Activated CD8-positive, alpha-beta memory T cell treated with anti-CD3 and anti-CD28 coated beads, Interleukin-2, amount 50 U/mL, for 48 hours (primary cell): ENCODE measurements at regions not wholly inside any gene's neighbourhood (a gene's known extent, or its start where the extent isn't known, plus 50 kb on each side); places are given as distances from the start of the nearest gene placed in this dataset.
"Not testable (repeated sequence)": the region's sequence is repeated elsewhere in the genome, so short reads cannot be mapped to it uniquely, and the experiment has no call there.

Source experiments
- DNase-seq: peaks from one replicate; pipeline ENCODE4 v3.0.0-alpha.2; 2020

DNA sequence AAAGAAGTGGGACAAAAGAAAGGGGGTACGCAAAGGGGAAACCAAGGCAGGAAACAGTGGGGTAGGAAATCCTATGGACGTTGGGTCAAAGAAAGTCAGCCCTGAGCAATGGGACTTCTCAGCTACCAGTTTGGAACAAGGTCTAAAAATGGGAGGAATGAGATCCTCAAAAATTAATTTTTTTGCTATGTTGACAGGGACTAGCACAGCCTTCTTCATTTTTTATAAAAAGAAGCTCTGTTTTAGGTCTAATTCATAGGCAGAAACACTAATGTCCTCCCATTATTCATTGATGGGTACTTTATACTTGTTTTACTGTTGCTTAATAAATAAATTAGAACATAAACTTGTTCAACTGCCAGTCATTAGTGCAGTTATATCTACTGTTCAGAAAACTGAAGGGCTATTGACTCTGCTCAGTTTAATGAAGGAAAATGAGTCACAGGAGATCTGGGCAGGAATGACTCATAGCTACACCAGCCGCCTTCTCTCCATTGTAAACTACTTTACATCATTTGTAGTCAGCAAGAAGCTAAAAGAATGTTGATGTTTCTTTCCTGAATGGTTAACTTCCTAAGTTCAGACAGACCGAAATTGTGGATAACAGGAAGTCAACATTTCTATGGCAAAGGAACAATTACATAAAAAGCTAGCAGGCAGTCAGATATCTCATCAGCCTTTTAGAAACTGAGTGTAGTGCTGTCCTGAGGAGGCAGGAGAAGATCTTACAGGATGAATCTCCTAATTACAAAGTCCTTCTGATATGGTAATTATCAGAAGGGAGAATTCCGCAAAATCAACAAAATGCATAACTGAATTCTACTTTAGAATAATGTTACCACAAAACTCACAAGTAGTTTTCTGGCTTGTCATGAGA, 356.4 kb upstream of the PKN2 start:
- DNase-seq: no peak

DNA sequence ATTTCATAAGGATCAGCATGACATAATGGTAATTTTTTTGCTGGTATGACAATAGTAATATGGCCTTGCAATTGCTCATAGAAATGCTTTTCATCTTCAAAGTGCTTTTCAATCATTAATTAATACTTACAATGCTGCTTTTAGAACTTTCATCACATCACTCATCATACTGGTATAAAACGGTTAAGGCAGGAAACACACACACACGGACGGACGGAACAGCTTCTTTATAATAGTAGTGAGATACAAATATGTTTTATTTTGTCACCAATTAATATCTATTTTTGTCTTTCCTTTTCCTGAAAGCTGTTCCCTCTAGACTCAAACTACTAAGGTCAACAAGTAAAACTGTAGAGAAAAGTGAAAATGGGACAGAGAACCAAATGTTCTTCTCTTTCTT, 353.9 kb upstream of the PKN2 start:
- DNase-seq: no peak

DNA sequence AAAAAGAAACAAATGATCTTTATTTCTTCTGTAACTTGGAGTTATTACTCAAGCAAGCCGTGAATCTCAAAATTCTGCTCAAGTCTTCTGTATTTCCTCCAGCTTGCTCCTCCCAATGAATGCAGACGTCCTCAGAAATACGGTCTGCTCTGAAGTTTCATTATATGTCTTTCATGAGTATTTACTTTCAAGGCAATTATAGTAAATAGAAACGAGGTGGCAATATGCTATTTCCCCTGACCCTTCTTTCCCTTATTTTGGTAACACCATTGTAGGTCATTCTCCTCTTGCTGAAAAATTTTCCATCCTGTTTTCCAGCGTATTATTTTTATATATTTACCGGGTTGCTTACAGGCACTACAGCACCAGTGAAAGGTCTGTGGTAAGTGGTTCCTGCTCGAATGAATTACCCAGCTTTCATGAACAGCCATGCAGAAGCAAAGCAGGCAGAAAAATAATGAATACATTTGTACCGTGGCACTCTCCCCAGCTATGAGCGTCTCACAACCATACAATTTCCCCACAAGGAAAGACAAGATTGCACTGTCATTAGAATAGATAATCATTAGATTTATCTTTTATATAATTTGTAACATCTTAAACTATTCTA, 350.9 kb upstream of the PKN2 start:
- no peak for DNase-seq

DNA sequence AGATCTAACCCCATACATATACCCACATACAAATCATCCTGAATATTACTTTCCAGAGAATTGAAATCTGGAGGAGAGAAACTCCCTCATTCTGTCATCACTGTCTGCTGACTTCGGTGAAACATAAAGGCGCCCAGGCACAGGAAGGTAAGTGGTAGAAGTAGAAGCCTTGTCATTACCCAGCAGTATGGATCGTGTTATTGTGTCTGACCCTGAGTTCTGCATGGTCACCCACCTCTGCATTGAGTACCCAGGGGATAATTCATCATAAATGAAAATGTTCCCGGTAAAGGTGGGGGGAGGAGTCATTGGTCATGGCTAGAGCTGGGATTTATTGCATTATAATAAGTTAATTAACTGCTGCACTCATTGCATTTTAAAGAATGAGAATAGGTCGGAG, 342.6 kb upstream of the PKN2 start:
- no peak for DNase-seq

DNA sequence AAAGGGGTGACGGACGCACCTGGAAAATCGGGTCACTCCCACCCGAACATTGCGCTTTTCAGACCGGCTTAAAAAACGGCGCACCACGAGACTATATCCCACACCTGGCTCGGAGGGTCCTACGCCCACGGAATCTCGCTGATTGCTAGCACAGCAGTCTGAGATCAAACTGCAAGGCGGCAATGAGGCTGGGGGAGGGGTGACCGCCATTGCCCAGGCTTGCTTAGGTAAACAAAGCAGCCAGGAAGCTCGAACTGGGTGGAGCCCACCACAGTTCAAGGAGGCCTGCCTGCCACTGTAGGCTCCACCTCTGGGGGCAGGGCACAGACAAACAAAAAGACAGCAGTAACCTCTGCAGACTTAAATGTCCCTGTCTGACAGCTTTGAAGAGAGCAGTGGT, 342.0 kb upstream of the PKN2 start:
- DNase-seq: not testable (repeated sequence)

DNA sequence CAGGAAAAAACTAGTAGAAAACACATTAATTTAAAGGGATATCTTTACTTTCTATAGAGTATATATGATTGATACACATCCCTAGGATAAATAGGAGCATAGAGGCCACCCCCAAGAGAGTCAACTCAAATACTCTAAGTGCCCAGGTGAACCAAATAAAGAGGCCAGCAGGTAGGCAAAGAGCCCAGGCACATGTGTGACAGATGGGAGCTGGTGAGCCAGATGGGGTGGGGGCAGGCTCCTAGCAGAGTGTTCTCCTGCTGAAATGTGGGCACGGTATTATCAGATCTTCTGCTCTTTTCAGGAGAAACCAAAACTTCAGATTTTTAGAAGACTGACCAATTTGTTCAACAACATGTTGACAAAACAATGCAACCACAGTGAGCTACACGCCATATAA, 333.4 kb upstream of the PKN2 start:
- no peak for DNase-seq

DNA sequence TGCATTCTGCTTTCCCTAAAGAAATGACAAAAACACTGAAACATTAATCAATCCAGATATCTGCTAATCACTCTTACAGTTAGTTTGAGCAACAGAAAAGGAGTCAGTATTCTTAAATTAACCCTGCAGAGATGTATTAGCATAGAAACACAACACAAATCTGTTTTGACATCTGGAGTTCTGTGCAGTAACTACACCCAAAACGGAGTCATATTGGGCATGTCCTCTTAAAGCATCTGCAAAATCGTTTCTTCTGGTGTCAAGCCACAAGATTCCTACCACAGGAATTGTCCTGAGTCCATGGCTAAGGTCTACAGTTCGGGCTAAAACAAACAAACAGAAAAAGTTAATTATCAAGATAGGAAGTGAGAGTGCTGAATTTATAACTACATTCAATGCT, 332.1 kb upstream of the PKN2 start:
- DNase-seq: no peak

DNA sequence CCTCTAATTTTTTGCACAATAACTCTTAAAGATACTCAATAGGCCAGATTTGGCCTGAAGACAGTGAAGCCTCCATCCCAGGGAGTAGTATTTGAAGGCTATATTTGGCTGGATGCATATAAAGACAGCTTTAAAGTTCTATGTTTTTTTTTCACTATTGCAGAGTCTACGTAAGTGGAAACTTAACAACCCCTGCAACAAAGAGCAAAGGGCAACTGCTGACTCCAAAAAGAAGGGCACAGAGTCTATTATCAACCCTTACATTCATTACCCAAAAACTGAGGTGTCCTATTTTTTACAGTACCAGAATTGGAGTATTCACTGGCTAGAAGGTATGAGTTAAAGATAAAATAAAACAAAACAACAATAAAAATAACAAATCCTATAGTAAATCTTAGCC, 329.8 kb upstream of the PKN2 start:
- DNase-seq: no peak

DNA sequence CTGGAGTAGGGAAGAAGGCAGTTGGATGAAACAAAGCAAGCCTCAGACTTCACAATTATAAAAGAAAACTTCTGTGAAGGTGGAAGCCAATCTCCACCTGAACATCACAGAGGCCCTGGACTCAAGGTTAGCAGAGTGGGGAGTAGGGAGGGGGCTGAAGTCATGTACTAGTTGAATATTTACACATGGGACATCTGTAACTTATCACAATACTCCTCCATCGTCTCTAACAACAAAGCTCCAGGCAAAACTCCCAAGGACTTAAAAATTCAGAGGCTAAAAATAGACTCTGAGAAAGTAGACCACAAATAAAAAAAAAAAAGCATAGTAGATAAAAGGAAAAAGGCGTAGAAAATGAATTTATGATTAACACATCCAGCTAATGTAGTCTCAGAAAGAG, 326.3 kb upstream of the PKN2 start:
- no peak for DNase-seq

DNA sequence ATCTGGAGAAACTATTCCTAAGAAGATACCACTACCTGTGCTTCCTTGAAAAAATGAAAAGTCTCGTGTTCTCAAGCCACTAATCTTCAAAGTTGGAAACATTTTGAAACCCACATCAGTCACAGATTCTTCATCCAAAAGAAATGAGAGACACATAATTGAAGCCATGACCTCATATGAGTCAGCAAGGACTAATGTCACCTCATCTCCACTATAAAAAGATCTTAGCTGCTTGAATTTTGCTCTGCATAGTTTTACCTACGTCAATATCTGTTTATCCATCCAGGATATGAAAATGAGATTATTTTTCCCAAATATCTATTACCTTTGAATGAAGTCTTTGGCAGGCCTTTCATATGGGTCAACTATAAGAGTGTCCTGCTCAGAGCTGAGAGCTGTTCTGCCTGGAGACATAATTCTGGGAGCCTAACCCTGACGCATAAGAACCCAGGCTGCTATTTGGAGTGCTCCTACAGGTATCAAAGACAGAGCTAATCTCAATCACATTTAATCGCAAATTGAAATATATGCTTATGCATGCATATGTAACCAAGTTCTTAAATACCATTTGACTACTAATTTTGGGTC, 312.5 kb upstream of the PKN2 start:
- DNase-seq: no peak

DNA sequence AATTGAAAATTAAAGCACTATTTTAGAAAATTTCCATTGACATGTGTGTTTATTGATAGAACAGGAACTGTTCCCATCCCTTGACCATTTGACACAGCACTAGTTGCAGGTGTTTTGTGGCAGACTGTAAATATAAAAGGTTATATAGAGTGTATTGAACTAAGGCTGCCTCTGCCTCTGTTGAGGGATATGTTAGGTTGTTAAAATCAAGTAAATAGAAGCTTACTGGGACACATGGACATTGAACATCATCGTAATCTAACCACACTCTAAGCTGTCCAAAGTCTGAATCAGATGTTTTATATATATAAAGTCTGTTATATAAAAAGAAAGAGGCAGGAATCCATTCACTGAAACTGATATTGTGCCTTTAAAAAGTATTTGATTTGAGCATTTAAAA, 308.1 kb upstream of the PKN2 start:
- no peak for DNase-seq

DNA sequence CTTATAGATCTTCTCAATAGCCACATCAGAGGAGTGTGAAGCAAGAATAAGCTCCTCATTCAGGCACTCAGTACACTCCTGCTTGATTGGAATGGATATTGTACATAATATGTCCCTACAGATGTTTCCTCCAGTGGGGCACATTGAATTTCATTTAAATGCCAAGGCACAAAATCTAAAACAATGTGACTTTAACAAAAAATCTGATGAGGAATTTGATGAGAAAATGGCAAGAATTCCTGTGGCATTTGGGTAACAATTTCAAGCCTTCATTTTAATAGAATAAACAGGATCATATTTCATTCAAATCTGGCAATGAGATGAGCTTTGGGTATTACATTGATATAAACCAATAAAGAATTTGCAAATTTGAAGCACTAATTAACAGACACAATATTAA, 307.7 kb upstream of the PKN2 start:
- no peak for DNase-seq

DNA sequence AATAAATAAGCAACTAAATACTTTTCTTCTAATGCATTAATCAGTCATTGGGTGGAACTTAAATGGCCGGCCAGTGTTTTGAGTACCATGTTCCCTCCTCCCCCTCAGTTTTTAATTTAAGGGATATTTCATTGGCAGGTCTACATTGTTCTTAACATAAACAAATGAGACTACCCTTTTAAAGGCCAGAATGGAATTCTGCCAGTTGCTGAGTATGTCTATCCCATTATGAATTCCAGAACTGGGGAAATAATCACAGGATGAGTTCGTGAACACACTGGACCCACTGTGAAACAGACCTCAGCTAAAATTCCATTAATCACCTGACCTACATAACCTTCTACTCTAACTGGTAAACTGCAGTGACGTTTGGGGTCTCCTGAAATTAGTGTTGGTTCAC, 305.5 kb upstream of the PKN2 start:
- no peak for DNase-seq

DNA sequence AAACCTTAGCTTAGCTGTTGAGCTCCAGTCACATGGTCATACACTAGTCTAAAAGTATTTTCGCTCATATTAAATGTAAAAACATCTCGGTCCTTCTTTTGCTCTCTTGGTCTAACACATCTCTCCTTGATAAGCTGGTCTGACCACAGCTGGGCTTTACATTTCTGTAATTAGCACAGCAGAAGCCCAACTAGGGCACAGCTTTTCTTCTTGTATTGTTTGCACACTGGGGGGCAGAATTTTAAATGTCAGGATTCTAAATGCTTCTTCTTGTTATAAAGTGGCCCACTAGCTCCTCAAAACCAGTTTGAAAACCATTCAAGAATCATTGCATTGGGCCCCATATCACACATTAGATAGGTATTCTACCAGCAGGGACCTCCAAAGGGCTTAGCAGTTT, 289.1 kb upstream of the PKN2 start:
- DNase-seq: no peak

DNA sequence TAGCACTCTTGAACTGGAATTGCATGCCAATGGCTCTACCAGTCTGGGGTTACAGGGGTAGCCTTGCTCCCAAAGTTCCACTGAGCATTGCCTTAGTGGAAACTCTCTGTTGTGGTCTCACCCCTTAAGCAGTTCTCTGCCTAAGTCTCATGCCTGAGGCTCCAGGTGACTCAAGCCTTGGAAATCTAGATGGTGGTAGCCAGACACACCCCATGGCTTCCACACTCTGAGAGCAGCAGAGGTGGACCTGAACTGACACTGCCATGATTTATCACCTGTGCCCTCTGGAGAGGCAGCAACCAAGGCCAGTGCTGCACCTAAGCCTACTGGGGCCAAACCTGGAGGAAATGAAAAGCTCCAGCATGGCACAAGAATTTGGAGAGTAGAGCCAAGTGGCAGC, 285.7 kb upstream of the PKN2 start:
- no peak for DNase-seq

DNA sequence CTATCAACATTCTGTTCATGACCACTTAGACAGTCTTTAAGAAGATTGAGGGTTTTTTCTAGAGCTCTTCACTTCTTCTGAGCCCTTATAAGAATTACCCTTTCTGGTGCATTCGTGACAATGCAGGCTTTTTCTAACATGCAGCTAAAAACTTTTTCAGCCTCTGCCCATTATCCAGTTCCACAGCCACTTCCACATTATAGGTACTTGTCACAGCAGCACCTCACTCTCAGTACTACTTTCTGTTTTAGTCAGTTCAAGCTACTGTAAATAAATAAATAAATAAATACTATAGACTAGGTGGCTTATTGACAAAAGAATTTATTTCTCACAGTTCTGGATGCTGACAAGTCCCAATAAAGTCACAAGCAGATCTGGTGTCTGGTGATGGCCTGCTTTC, 284.4 kb upstream of the PKN2 start:
- DNase-seq: no peak

DNA sequence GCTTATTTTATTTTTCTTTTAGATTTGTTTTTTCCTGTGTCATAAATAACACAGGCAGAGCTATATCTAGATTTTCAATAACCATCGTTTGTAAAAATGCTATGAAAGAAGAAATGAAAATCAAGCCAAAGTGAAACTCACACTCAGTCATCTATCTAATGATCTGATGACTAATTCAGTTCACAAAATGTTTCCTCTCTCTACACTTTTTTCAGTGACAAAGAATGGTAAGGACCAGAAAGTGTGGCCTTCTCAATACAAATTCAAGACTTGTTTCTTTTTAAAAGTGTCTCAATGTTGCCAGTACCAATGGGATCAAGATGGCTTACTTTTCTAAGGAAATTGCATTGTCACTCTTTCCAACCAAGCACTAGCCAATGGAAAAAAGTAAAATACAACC, 282.8 kb upstream of the PKN2 start:
- no peak for DNase-seq

DNA sequence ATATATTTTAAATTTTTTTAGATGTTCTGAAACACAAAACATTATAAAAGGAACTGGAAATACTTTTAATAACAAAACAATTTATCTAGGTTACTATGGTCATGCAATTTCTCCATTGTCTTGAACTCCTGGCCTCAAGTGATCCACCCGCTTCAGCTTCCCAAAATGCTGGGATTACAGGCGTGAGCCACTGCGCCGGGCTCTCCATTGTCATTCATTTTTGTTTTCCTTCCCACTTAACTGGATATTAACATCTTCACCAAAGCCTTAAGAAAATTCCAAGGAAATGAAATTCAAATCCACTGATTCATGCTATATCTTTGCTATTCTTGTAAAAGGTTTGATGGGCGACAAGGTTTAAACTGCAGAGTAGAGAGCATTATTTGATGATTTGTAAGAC, 279.5 kb upstream of the PKN2 start:
- no peak for DNase-seq

DNA sequence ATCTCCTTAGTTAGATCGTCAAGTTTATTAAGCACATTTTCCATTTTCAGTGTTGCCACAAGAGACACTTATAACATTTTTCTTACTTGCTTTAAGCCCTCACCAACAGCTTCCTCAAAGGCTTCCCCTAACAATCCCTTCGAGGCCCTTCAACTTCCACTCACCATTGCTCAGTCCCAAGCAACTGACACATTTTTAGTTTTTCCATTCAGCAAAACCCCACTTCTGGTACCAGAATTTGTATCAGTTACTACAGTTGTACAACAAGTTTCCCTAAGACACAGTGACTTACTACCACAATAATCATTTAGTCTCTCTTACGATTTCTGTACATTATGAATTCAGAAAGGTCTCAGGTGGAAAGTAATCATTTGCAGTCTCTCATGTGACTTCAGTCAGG, 276.8 kb upstream of the PKN2 start:
- DNase-seq: no peak

DNA sequence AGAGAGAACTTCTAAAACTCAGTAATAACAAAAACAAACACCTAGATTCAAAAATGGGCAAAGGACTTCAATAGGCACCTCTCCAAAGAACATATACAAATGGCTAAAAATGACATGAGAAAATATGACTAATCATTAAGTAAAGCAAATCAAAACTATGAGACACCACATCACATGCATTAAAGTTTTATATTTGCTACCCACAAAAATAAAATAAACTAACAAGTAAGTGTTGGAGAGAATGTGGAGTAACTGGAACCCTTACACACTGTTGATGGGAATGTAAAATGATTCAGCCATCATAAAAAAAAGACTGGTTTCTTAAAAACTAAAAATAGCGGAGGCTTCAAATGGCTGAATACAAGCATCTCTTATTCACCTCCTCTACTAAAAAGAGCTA, 262.1 kb upstream of the PKN2 start:
- DNase-seq: no peak

DNA sequence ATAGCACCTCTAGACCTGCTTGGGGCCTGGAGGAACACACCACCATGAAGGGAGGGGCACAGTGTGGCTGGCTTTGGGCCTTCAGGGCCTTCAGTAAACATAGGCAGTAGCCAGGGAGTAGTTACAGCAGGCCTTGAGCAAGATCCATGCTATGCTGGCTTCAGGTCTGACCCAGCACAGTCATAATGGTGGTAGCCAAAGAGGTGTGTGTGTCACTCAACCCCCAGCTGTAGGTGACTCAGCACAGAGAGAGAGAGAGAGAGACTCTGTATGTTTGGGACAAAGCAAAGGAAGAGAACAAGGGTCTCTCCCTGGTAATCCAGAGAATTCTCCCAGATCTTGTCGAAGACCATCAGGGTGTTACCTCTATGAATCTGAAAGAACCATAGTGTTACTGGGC, 250.5 kb upstream of the PKN2 start:
- DNase-seq: no peak

DNA sequence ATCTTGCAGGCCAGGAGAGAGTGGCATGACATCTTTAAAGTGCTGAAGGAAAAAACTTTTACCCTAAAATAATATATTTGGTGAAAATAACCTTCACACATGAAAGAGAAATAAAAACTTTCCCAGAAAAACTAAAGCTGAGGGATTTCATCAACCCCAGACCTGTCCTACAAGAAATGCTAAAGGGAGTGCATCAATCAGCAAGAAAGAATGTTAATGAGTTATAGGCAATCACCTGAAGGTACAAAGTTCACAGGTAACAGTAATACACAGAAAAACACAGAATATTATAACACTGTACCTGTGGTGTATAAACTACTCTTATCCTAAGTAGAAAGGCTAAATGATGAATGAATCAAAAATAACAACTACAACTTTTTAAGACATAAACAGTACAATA, 249.2 kb upstream of the PKN2 start:
- no peak for DNase-seq

DNA sequence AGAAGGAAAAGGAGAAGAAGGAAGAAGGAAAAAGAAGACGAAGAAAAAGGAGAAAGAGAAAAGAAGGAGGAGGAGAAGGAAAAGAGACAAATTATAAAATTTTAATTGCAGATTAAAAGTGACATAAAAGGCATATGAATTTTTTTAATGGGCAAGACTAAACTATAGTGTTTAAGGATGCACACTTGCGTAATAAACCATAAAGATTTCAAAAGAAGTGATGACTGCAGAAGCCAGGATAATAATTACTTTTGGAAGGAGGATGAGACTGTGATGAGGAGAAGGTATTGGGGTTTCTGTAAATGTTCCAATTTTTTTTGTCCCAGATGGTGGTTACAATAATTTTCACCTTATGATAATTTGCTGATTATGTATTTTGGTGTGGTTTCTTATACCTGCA, 243.1 kb upstream of the PKN2 start:
- DNase-seq: no peak

DNA sequence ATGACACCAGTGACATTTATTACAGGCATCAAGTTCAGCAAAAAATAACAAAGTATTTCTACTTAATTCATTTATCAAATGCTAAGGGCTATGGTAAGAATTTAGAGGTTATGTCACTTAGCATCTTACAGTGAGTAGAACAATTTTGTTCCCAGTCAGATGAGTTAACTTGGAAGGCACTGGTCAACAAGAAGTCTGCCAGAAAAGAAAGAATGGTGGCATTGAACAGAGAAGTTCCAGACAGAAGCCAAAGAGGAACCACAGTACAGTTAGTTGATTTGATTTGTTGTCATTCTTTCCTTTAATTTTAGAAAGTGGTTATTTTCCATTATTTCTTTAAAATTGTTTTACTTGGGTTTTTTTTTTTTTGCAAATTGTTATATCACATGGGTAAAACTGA, 232.2 kb upstream of the PKN2 start:
- DNase-seq: no peak

DNA sequence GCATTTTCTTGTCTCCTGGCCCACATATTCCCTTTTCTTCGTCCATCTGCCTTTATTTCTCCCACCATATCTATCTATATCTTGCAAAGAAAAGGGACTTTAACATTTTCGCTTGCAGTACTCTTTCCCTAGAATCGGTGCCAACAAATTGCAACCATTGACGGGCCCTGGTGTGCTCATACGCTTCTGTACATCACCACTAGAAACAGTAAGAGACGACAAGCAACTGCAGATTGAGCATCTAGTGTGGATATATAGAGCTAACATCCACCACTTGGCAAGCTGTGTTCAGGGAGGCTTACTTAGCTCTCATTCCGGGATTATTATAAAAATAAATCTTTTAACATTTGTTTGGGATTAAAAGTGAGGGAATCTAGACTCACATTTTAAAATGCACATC, 230.8 kb upstream of the PKN2 start:
- no peak for DNase-seq
